ENCODE measurements at regions not wholly inside any gene's neighbourhood (a gene's known extent, or its start where the extent isn't known, plus 50 kb on each side); places are given as distances from the start of the nearest gene placed in this dataset.

DNA sequence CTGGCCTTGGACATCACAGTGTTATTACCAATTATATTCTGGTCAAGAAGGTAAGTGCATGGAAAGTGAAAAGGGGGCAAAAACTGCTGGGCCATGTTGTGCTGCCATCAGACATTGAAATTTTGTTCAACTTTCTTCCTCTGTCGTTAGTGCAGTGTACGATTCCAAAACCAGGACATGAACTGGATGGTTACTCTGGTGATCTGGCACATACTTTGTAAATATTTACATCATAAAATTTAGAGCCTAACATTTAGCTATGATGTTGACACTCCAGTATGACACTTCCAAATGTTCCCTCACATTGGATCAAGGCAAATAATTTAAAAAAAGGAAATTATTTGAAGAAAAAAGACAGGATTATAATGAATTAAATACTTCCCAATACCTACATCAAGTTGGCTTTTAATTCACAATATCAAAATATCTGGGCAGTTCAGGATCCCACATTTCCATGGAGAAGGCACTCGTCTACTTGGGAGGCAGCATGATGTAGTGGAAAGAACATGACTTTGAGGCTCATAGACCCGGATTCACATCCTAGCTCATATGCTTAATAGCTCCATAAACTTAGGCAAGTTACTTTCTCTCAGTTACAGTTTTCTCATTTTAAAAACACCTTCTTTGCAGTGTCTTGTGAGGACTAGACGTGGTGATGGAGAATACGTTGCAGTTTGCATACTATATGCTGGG lies 342.5 kb upstream of the MPDZ start:
- H3K4me3 ChIP-seq (replicated peaks in 1 of 3) = no peak overlapping the region
- no peak overlapping the region for H3K27ac ChIP-seq
- no peaks in the 10 kb centered on the region for H3K9me3 ChIP-seq
- no peaks in the 10 kb centered on the region for H3K36me3 ChIP-seq
- 86% methylated on average over 6 of the region's 6 CpGs for WGBS, 2 donors
- H3K4me1 ChIP-seq = no peaks in the 10 kb centered on the region
- intact Hi-C loops (cut with DNase I) = no loop called here
- H3K27me3 ChIP-seq = no peaks in the 10 kb centered on the region
- no peak for DNase-seq
- TF ChIP-seq, protein P1, sequence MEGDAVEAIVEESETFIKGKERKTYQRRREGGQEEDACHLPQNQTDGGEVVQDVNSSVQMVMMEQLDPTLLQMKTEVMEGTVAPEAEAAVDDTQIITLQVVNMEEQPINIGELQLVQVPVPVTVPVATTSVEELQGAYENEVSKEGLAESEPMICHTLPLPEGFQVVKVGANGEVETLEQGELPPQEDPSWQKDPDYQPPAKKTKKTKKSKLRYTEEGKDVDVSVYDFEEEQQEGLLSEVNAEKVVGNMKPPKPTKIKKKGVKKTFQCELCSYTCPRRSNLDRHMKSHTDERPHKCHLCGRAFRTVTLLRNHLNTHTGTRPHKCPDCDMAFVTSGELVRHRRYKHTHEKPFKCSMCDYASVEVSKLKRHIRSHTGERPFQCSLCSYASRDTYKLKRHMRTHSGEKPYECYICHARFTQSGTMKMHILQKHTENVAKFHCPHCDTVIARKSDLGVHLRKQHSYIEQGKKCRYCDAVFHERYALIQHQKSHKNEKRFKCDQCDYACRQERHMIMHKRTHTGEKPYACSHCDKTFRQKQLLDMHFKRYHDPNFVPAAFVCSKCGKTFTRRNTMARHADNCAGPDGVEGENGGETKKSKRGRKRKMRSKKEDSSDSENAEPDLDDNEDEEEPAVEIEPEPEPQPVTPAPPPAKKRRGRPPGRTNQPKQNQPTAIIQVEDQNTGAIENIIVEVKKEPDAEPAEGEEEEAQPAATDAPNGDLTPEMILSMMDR (IDR thresholded peaks at IDR 0.05) = no peak
- no peak for TF ChIP-seq POLR2A (IDR thresholded peaks at IDR 0.05)

DNA sequence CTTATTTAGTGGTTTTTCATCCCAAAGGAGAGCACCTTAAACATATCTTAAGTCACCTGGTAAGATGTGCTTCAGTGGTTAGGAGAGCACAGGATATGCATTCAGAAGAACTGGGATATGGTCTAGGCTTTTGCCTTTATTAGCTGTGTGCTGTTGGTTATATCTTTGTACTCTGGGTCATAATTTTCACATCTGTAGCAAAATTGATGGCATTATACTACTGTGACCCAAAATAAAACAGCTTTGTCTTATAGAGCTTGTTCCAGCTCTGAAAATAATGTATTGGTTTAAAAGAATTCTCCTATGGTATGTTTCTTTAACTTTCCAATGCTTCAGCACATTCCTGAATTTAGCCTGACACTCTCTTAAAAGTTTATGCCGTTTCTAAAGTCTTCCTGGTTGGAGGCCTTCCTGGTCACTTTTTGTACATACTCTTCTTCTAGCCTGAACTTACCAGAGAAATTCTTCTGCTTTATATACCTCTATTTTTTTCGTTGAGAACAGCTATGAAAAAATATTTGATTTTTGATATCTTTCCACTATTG lies 337.1 kb upstream of the MPDZ start:
- H3K4me3 ChIP-seq (replicated peaks in 1 of 3) = no peak overlapping the region
- intact Hi-C loops (cut with DNase I) = no loop called here
- H3K36me3 ChIP-seq = no peaks in the 10 kb centered on the region
- H3K4me1 ChIP-seq = no peaks in the 10 kb centered on the region
- TF ChIP-seq, protein P1 (IDR thresholded peaks at IDR 0.05) = no peak
- TF ChIP-seq POLR2A (IDR thresholded peaks at IDR 0.05) = no peak
- WGBS, 2 donors = 45 to 48% methylated on average over 2 of the region's 2 CpGs
- no peaks in the 10 kb centered on the region for H3K27me3 ChIP-seq
- no peak for DNase-seq
- H3K27ac ChIP-seq = no peak overlapping the region
- no peaks in the 10 kb centered on the region for H3K9me3 ChIP-seq

DNA sequence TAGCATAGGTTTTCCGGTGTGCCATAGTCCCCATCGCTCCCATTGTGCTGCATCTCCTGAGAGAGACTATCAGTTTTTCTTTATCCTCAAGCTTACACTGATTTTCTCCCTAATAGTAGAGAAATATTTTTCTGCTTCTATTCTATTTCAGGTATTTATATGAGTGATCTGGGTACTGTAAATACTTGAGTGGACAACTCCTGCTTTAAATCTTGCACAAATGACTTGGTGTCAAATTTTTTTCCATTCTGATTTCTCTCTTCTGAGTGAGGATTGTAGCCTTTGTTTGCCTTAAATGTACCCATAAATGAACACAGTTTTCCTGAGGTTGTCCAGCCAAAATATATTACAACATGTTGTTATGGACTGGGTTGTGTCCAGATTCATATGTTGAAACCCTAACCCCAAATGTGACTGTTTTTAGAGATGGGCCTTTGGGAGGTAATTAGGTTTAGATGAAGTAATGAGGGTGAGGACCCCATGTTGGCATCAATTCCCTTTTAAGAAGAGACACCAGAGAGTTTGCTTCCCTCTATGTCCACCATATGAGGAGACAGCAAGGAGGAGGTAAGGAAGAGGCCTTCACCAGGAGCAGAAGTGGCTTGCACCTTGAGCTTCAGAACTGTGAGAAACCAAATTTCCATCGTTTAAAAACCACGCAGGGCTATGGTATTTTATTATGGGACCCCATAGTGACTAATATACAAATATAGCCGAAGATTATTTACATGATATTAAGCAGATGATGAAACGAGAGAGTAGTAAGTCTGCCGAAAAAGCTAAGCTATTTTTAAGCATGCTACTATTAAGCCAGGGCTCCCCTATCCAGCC lies 336.4 kb upstream of the MPDZ start:
- intact Hi-C loops (cut with DNase I) = no loop called here
- Histone ChIP-seq H3K27me3 (no peaks in the 10 kb centered on the region), H3K4me1 (no peaks in the 10 kb centered on the region), H3K9me3 (no peaks in the 10 kb centered on the region), H3K36me3 (no peaks in the 10 kb centered on the region), H3K27ac (no peak overlapping the region), H3K4me3 (replicated peaks in 1 of 3) (no peak overlapping the region)
- 69 to 86% methylated on average over 7 of the region's 7 CpGs for WGBS, 2 donors
- TF ChIP-seq, protein P1 (IDR thresholded peaks at IDR 0.05) = no peak
- no peak for TF ChIP-seq POLR2A (IDR thresholded peaks at IDR 0.05)
- no peak for DNase-seq

DNA sequence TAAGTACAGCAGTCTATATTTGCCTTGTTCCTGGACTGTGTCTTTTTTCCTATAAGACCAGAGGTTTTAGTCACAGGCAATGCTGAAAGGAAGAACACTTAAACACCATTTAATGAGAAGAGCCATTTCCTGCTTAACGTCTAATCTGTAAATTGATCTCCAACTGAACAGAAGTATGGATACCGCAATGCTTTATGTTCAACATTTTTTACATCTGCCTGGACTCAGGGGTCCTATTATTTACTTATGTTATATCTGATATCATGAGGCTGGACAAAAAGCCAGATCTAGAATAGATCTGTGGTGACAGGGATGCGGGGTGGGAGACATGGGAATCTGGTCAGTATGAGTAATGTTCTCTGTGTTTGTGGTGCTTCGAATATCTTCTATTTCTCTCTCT lies 334.6 kb upstream of the MPDZ start:
- no peak overlapping the region for H3K4me3 ChIP-seq (replicated peaks in 1 of 3)
- no peaks in the 10 kb centered on the region for H3K9me3 ChIP-seq
- H3K27me3 ChIP-seq = no peaks in the 10 kb centered on the region
- WGBS, 2 donors = 80 to 86% methylated on average over 4 of the region's 4 CpGs
- H3K36me3 ChIP-seq = no peaks in the 10 kb centered on the region
- DNase-seq = no peak
- H3K4me1 ChIP-seq = no peaks in the 10 kb centered on the region
- TF ChIP-seq, protein P1 (IDR thresholded peaks at IDR 0.05) = no peak
- no peak for TF ChIP-seq POLR2A (IDR thresholded peaks at IDR 0.05)
- H3K27ac ChIP-seq = no peak overlapping the region
- intact Hi-C loops (cut with DNase I) = no loop called here

DNA sequence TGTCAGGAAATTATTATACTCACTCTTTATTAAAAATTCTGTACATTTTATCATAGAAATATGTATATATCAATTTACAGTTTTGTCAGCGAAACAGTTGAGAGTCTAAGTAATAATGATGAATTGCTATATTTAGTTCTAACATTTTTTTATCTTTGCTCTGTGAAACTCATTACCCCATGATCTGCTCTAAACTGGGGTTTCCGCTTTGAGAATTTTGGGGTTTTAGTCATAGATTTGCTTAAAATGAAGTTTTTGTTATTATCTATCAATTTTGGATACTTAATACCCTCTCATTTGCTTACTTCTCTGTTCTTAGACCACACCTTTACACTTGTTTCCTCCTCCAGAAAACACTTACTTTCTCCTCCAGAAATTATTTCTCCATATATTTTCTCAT lies 333.8 kb upstream of the MPDZ start:
- no peak for DNase-seq
- Histone ChIP-seq H3K9me3 (no peaks in the 10 kb centered on the region), H3K27me3 (no peaks in the 10 kb centered on the region), H3K36me3 (no peaks in the 10 kb centered on the region), H3K4me1 (peaks cover 0 to 2% of the 10 kb centered on the region in 2 donors), H3K27ac (no peak overlapping the region), H3K4me3 (replicated peaks in 1 of 3) (no peak overlapping the region)
- 97 to 98% methylated on average over 2 of the region's 2 CpGs for WGBS, 2 donors
- intact Hi-C loops (cut with DNase I) = no loop called here
- no peak for TF ChIP-seq POLR2A (IDR thresholded peaks at IDR 0.05)
- TF ChIP-seq, protein P1 (IDR thresholded peaks at IDR 0.05) = no peak

Measured in thyroid gland (tissue), 4 donors.